SK-N-SH treated with all-trans-retinoic acid at 6 μM for 48 hours (cell line): ENCODE measurements at regions not wholly inside any gene's neighbourhood (a gene's known extent, or its start where the extent isn't known, plus 50 kb on each side); places are given as distances from the start of the nearest gene placed in this dataset.

ENCODE experiments used
- ATAC-seq: fragments of 200-7000 bp; cut with Tn5 transposase; 3 replicates; pipeline ENCODE4 v1.9.1; 2020; ENCODE audit warnings: mild to moderate bottlenecking, moderate library complexity
- ARNTL ChIP-seq: fragments of 450-650 bp; formaldehyde crosslinking; IDR thresholded peaks from 2 replicates; pipeline ENCODE4 v1.5.0; 2020; ENCODE audit warnings: low read depth, mild to moderate bottlenecking, moderate library complexity, borderline replicate concordance
- BACH2 ChIP-seq: fragments of 250-450 bp; sonication (Bioruptor Pico); IDR thresholded peaks from 2 replicates; pipeline ENCODE4 v1.9.0; 2021; ENCODE audit warnings: mild to moderate bottlenecking, borderline replicate concordance
- CSDC2 ChIP-seq: fragments of 250-450 bp; sonication (Bioruptor Pico); IDR thresholded peaks from 2 replicates; pipeline ENCODE4 v1.5.0; 2020; ENCODE audit warnings: mild to moderate bottlenecking, moderate library complexity
- CSRNP3 ChIP-seq: fragments of 250-450 bp; sonication (Bioruptor Pico); IDR thresholded peaks from 2 replicates; pipeline ENCODE4 v1.5.1; 2021; ENCODE audit warnings: mild to moderate bottlenecking, moderate library complexity
- ESRRG ChIP-seq: fragments of 250-450 bp; sonication (Bioruptor Pico); IDR thresholded peaks from 2 replicates; pipeline ENCODE4 v1.6.1; 2021; ENCODE audit warnings: mild to moderate bottlenecking
- GLIS3 ChIP-seq: fragments of 250-450 bp; sonication (Bioruptor Pico); IDR thresholded peaks from 2 replicates; pipeline ENCODE4 v1.5.0; 2020; ENCODE audit warnings: mild to moderate bottlenecking, moderate library complexity
- ISL1 ChIP-seq: fragments of 250-450 bp; sonication (Bioruptor Pico); IDR thresholded peaks from 2 replicates; pipeline ENCODE4 v2.1.2; 2022; ENCODE audit warnings: mild to moderate bottlenecking, moderate library complexity
- PATZ1 ChIP-seq: fragments of 250-450 bp; sonication (Bioruptor Pico); IDR thresholded peaks from 2 replicates; pipeline ENCODE4 v1.8.0; 2020; ENCODE audit warnings: mild to moderate bottlenecking, moderate library complexity, borderline replicate concordance
- POU6F1 ChIP-seq: fragments of 250-450 bp; sonication (Bioruptor Pico); IDR thresholded peaks from 2 replicates; pipeline ENCODE4 v1.8.0; 2021; ENCODE audit warnings: low read depth, mild to moderate bottlenecking, moderate library complexity, borderline replicate concordance
- PPARA ChIP-seq: fragments of 250-450 bp; sonication (Bioruptor Pico); IDR thresholded peaks from 2 replicates; pipeline ENCODE4 v1.5.0; 2020; ENCODE audit warnings: mild to moderate bottlenecking, borderline replicate concordance
- RARB ChIP-seq: fragments of 250-450 bp; sonication (Bioruptor Pico); IDR thresholded peaks from 2 replicates; pipeline ENCODE4 v1.8.0; 2021; ENCODE audit warnings: mild to moderate bottlenecking, moderate library complexity
- SNAI2 ChIP-seq: fragments of 250-450 bp; sonication (Bioruptor Pico); IDR thresholded peaks from 2 replicates; pipeline ENCODE4 v1.5.0; 2020; ENCODE audit warnings: mild to moderate bottlenecking, moderate library complexity
- TCF4 ChIP-seq: fragments of 250-450 bp; sonication (Bioruptor Pico); IDR thresholded peaks from 2 replicates; pipeline ENCODE4 v1.8.0; 2021; ENCODE audit warnings: mild to moderate bottlenecking, moderate library complexity, borderline replicate concordance
- TOX ChIP-seq: fragments of 250-450 bp; sonication (Bioruptor Pico); IDR thresholded peaks from 2 replicates; pipeline ENCODE4 v1.8.0; 2021; ENCODE audit warnings: mild to moderate bottlenecking, moderate library complexity, borderline replicate concordance
- TSHZ2 ChIP-seq: fragments of 250-450 bp; sonication (Bioruptor Pico); IDR thresholded peaks from 2 replicates; pipeline ENCODE4 v1.5.0; 2020; ENCODE audit warnings: mild to moderate bottlenecking, moderate library complexity
- ZC3H10 ChIP-seq: fragments of 250-450 bp; sonication (Bioruptor Pico); IDR thresholded peaks from 2 replicates; pipeline ENCODE4 v1.5.1; 2021; ENCODE audit warnings: mild to moderate bottlenecking, moderate library complexity
- ZFP3 ChIP-seq: fragments of 250-450 bp; sonication (Bioruptor Pico); IDR thresholded peaks from 2 replicates; pipeline ENCODE4 v1.5.0; 2020; ENCODE audit warnings: mild to moderate bottlenecking, moderate library complexity
- ZFP30 ChIP-seq: fragments of 450-650 bp; formaldehyde crosslinking; IDR thresholded peaks from 2 replicates; pipeline ENCODE4 v1.5.0; 2022; ENCODE audit warnings: mild to moderate bottlenecking, moderate library complexity
- ZNF565 ChIP-seq: fragments of 450-650 bp; formaldehyde crosslinking; conservative IDR thresholded peaks from 2 replicates; pipeline ENCODE4 v1.5.0; 2020; ENCODE audit warnings: low read depth, mild to moderate bottlenecking, moderate library complexity
- ZNF70 ChIP-seq: fragments of 450-650 bp; formaldehyde crosslinking; IDR thresholded peaks from 2 replicates; pipeline ENCODE4 v1.5.0; 2020; ENCODE audit warnings: mild to moderate bottlenecking, moderate library complexity
- ZNF8 ChIP-seq: fragments of 450-650 bp; formaldehyde crosslinking; IDR thresholded peaks from 2 replicates; pipeline ENCODE4 v1.5.0; 2020; ENCODE audit warnings: mild to moderate bottlenecking, moderate library complexity
- TF ChIP-seq, protein P1 (sequence below): fragments of 250-450 bp; sonication (Bioruptor Pico); IDR thresholded peaks from 2 replicates; pipeline ENCODE4 v1.5.1; 2020; ENCODE audit warnings: low read depth, mild to moderate bottlenecking, moderate library complexity

- TF ChIP-seq GLIS3 (CRISPR knock-in tag) (no peak), RARB (CRISPR knock-in tag) (no peak), POU6F1 (CRISPR knock-in tag) (no peak), TSHZ2 (CRISPR knock-in tag) (no peak), TCF4 (CRISPR knock-in tag) (no peak), ZNF565 (CRISPR knock-in tag) (no peak), ZFP30 (CRISPR knock-in tag) (no peak), ZC3H10 (CRISPR knock-in tag) (no peak), PPARA (CRISPR knock-in tag) (no peak), ZFP3 (CRISPR knock-in tag) (no peak), ESRRG (no peak), ARNTL (CRISPR knock-in tag) (no peak), ZNF8 (CRISPR knock-in tag) (no peak), BACH2 (CRISPR knock-in tag) (no peak), TOX (CRISPR knock-in tag) (no peak)
- TF ChIP-seq, all 23 proteins: peak for 0
- ATAC-seq: no peak
Observed at GRCh38 chrX:82134378-82134777, 932.5 kb downstream of the SH3BGRL start.

DNA sequence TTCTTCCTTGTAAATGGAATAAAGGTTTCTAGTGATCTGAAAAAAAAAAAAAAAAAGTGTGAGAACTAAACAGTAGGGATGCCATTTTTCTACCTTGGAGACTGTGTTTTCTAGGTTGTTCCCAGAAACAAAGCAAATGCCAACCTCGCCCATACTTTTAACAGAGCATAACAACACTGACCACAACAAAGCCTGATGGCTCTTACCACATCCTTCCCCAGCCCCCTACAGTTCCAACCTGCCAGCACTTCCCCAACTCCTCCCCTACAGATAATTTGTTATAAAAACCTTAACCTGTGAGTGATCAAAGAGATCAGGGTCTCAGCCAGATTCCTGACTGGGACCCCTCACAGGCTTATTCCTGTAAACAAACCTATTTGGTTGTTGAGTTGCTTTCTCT is 940.0 kb downstream of the SH3BGRL start:
- ATAC-seq: no peak
- TF ChIP-seq CSDC2 (CRISPR knock-in tag) (no peak), ZC3H10 (CRISPR knock-in tag) (no peak), ZNF8 (CRISPR knock-in tag) (no peak), BACH2 (CRISPR knock-in tag) (no peak)
- TF ChIP-seq, all 23 proteins: peak for 0

- TF ChIP-seq ZC3H10 (CRISPR knock-in tag) (no peak), ZFP30 (CRISPR knock-in tag) (no peak), GLIS3 (CRISPR knock-in tag) (no peak), PPARA (CRISPR knock-in tag) (no peak), PATZ1 (CRISPR knock-in tag) (no peak), TOX (CRISPR knock-in tag) (no peak), ZNF70 (CRISPR knock-in tag) (no peak), ESRRG (no peak), CSDC2 (CRISPR knock-in tag) (no peak), ZFP3 (CRISPR knock-in tag) (no peak), ISL1 (CRISPR knock-in tag) (no peak), ZNF565 (CRISPR knock-in tag) (no peak), TCF4 (CRISPR knock-in tag) (no peak), TSHZ2 (CRISPR knock-in tag) (no peak), SNAI2 (CRISPR knock-in tag) (no peak), CSRNP3 (CRISPR knock-in tag) (no peak), BACH2 (CRISPR knock-in tag) (no peak)
- TF ChIP-seq, protein P1, sequence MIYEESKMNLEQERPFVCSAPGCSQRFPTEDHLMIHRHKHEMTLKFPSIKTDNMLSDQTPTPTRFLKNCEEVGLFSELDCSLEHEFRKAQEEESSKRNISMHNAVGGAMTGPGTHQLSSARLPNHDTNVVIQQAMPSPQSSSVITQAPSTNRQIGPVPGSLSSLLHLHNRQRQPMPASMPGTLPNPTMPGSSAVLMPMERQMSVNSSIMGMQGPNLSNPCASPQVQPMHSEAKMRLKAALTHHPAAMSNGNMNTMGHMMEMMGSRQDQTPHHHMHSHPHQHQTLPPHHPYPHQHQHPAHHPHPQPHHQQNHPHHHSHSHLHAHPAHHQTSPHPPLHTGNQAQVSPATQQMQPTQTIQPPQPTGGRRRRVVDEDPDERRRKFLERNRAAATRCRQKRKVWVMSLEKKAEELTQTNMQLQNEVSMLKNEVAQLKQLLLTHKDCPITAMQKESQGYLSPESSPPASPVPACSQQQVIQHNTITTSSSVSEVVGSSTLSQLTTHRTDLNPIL: no peak
- ATAC-seq: no peak
Observed at GRCh38 chrX:82161195-82161594, 959.3 kb downstream of the SH3BGRL start.
